Coronary artery (tissue), 2 donors: ENCODE measurements at regions not wholly inside any gene's neighbourhood (a gene's known extent, or its start where the extent isn't known, plus 50 kb on each side); places are given as distances from the start of the nearest gene placed in this dataset.

Experiments
- DNase-seq: peaks from one replicate; pipeline ENCODE4 v3.0.0-alpha.2; 2017; ENCODE audit warnings: low spot score
- H3K27ac ChIP-seq, 2 donors: fragments of 200-600 bp; sonication (generic); one replicate each; pipeline ENCODE4 v1.5.1; 2016 to 2019
- H3K4me3 ChIP-seq: fragments of 200-600 bp; sonication (generic); 2 replicates; pipeline ENCODE4 v1.5.1; 2016; ENCODE audit warnings: mild to moderate bottlenecking, moderate library complexity
- TF ChIP-seq, protein P1 (sequence below): fragments of 200-600 bp; sonication (generic); IDR thresholded peaks from one replicate; pipeline ENCODE4 v1.5.1; 2019; ENCODE audit warnings: antibody characterized with exemption

- TF ChIP-seq, protein P1, sequence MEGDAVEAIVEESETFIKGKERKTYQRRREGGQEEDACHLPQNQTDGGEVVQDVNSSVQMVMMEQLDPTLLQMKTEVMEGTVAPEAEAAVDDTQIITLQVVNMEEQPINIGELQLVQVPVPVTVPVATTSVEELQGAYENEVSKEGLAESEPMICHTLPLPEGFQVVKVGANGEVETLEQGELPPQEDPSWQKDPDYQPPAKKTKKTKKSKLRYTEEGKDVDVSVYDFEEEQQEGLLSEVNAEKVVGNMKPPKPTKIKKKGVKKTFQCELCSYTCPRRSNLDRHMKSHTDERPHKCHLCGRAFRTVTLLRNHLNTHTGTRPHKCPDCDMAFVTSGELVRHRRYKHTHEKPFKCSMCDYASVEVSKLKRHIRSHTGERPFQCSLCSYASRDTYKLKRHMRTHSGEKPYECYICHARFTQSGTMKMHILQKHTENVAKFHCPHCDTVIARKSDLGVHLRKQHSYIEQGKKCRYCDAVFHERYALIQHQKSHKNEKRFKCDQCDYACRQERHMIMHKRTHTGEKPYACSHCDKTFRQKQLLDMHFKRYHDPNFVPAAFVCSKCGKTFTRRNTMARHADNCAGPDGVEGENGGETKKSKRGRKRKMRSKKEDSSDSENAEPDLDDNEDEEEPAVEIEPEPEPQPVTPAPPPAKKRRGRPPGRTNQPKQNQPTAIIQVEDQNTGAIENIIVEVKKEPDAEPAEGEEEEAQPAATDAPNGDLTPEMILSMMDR, result no peak
- Histone ChIP-seq H3K4me3 (no peak overlapping the region), H3K27ac (no peak overlapping the region)
- peak; percentile 24 for DNase-seq
These were observed 589.9 kb upstream of the MGMT start for GRCh38 chr10:128877141-128877540.

DNA sequence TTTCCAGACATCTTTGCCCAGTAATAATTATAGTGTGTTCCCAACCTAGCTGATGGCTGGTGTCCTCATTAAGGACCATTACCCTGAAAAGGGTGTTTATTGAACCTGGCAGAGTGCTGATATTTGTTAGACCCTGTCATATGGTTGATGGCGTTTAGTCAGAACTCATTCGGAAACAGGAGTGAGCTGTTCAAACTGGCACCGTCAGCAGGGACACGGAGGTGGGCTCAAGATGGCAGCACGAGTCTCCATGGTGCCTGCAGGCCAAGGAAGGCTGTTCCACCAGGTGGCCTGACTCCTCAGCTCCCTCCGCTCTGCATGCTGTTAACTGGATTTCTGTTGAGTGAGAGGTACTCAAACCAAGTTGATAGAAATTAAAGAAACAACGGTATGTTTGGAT is 589.1 kb upstream of the MGMT start:
- TF ChIP-seq, protein P1, result no peak
- Histone ChIP-seq H3K27ac (no peak overlapping the region), H3K4me3 (no peak overlapping the region)
- DNase-seq, result peak; percentile 49

DNA sequence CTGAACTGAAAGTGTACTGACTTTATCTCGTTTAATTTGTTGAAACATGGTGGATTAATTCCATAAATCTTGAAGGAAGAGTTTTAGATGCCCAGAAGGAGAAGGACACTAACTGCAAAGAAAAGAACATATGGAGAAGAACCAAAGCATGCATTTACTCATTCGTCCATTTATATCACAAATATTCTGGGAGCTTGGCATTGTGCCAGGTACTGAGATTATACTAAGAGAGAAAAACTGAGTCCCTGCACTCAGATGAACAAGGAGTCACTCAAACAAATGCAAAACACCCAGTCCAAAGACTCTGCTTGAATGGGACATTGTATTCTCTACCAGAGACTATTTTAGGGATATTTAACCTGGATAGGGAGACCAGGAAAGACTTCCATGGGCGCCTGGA is 588.0 kb upstream of the MGMT start:
- Histone ChIP-seq H3K27ac (no peak overlapping the region), H3K4me3 (no peak overlapping the region)
- TF ChIP-seq, protein P1, result no peak
- DNase-seq, result no peak

DNA sequence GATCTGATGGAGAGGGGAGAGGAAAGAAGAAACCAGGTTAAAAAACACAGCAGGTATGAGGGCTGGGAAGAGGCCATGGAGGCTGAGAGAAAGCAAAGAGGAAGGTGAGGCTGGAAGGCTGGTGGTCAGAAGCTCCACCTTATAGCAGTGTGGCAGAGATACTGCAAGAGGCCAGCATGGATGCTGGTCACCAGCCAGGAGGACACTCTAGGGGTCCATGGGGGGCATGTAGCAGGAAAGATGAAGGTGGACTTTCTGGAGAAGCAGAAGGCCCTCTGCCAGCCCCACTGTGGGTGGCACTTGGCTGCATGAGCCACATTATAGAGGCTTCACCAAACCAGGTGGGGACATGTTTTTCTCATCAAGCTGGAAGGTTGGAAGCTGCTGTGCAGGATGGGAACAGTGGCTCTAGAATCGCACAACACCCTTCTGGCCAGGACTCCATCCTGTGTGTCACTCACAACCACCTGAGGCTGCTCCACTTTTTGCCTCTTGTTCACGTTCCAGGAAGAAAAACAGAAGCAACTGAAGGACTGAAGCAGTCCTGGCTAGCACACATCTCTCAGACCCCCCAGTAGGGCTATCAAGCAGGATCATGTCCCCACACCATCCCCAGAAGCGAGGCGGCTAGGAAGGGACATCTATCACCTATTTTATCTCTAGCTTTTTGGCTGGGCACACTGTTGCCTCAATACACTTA is 587.5 kb upstream of the MGMT start:
- DNase-seq, result peak; percentile 35
- TF ChIP-seq, protein P1, result no peak
- Histone ChIP-seq H3K4me3 (no peak overlapping the region), H3K27ac (no peak overlapping the region)

- H3K27ac ChIP-seq, result no peak overlapping the region
- peak; percentile 43 for DNase-seq
- TF ChIP-seq, protein P1, result no peak
- H3K4me3 ChIP-seq, result no peak overlapping the region
These were observed 586.8 kb upstream of the MGMT start for GRCh38 chr10:128880159-128880725.

GRCh38 chr10:128881086-128881485 is 586.0 kb upstream of the MGMT start:
- no peak overlapping the region for H3K27ac ChIP-seq
- no peak overlapping the region for H3K4me3 ChIP-seq
- DNase-seq, result peak; percentile 31
- TF ChIP-seq, protein P1, result no peak
